ENCODE measurements at regions not wholly inside any gene's neighbourhood (a gene's known extent, or its start where the extent isn't known, plus 50 kb on each side); places are given as distances from the start of the nearest gene placed in this dataset.
"Not testable (repeated sequence)": the region's sequence is repeated elsewhere in the genome, so short reads cannot be mapped to it uniquely, and the experiment has no call there.

DNA sequence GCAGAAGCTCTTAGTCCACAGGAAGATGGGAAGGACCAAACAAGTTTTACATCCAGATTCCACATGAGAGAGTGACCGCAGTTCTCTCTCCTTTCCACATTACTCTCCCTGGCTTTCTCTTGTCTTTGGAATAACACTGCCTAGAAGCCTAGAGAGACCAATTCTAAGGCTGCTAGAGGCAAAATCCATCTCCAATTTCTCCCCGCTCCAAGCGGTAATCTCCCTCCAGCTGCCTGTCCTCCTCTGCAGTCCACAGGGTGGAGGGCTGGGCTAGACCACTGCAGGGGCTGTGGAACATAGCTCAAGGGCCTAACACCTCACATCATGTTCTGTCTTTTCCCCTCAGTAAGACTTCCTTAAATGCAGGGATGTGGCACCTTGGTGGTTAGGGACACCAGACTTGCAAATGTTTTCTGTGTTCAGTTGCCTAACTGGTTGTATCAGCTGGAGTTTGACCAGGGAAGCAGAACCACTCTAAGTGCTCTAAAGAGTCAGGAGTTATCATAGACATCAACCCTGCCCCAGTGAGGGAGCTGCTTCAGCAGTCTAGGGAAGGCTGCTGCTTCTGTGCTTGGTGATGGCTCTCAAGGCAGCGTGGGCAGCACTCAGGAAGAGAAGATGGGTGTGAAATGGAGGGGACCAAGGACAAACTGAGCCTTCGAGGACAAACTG is 423.1 kb downstream of the BCOR start:
- no peak for DNase-seq (ENCODE audit: low read depth)

DNA sequence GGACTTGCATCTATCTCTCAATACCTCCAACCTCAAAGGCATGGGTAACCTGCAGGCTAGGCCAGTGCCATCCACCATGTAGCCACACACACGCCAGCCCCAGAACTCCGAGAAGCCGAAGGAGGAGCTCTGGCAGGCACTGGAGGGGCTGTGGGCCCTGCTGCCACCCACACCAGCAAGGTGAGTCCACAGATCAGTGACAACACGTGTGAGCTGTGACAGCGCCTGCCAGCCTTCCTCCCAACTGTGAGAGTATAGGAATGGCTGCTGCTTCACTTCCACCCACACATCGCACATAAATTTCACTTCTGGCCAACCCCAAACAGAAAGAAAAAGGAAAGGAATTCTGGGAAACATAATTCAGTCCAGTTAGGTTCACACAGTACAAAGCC is 422.6 kb downstream of the BCOR start:
- no peak for DNase-seq (ENCODE audit: low read depth)

DNA sequence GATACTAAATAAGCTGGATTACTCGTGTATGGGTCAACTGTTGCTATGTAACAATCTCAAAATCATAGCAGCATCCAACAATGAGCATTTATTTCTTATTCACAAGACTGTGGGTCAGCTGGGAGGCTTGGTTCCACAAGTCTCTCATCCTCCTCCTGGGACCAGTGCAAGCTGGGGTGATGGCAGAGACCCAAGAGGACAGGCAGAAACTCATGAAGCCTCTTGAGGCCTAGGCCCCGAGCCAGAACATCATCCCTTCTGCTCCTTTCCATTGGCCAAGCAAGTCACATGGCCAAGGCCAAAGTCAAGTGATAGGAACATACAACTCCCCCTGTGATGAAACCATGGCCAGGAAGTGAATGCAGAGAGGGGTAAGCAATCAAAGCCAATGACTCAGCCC is 422.1 kb downstream of the BCOR start:
- peak; percentile 25 for DNase-seq (ENCODE audit: low read depth)

DNA sequence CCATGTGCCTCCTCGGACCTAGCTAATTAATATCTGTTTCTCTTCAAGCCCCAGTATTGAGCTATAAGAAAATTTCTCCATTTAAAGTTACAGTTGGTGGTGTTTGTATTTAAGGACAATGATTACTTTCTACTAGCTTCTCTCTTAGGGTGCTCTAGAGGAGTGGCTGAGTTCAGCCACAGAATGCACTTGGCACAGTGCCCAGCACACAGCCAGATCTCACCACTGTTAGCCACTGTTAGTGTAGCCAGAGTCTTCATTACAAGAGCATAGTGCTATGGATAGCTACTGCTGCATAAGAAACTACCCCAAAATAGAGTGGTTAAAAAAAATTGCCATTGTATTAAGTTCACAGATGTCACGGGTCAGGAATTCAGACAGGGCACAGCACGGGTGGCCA is 421.3 kb downstream of the BCOR start:
- peak; percentile 9 for DNase-seq (ENCODE audit: low read depth)

DNA sequence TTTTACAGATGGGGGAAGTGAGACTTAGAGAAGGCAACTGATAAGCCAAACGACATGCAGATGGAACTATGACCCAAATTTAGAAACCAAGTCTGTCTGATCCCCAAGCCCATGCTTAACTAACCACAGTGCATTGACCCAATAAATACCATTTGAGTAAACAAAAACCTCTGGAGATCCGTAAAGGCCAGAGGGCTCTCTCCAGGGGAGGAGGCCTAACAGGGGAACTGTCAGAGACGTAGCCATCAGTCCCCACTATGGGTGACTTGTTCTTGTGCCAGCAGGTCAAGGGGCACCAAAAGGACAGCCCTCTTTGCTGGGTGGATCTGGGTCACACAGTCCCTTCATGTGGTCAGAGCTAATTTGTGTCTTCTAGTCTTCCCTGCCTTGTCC is 420.2 kb downstream of the BCOR start:
- no peak for DNase-seq (ENCODE audit: low read depth)

DNA sequence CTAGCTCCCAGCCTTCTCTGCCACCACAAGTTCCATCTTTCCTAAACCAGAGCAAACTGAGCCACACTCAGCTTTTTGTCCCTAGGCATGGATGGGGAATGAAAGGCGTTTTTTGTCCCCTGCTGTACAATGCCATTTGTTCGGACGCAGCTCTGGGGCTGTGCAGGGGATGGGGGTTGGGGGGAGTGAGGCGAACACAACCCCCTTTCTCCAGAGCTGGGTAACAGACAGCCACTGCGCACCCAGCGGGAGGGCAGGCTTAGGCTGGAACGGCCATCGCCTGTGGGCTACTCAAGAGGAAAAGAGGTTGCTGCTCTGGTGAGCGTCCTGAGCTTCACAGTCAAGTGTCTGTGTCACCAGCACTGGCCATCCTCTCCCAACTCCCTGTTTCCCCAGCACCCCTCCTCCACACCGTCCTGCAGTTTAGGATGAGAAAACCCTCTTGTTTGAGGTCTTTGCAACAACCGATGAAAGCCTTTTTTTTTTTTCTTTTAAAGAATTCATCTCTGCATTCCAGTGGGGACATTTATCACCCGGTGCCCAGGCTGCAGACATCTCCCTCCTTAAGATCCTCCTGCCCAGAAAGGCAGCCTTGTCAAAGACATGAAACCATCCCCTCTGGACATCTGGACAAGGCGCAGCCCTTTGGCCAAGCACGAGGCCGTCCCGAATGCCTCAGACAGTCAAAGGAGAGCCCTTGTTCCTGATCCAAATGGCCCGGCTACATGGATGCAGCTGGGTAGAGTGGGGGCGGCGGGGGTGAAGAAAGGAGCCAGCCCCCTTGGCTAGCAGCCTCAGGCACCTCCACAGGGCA is 419.6 kb downstream of the BCOR start:
- no peak for DNase-seq (ENCODE audit: low read depth)

DNA sequence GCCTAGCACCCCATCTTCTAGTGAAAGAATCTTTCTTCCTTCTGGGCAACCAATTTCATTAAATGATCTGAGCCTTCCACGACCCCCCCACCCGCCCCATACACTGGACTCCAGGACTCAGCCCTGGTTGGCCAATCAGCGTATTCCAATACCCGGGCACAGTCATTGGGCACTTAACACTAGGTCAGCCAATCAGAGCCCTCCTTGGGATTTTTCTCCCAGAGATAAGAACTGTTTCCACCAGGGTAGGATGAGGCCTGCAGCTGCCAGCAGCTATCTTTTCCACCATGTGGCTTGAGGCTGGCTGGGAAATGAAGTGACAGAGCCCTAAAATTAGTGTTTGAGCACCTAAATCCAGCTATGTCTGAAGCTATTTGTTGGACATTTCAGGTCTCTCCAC is 418.8 kb downstream of the BCOR start:
- DNase-seq (ENCODE audit: low read depth): no peak

DNA sequence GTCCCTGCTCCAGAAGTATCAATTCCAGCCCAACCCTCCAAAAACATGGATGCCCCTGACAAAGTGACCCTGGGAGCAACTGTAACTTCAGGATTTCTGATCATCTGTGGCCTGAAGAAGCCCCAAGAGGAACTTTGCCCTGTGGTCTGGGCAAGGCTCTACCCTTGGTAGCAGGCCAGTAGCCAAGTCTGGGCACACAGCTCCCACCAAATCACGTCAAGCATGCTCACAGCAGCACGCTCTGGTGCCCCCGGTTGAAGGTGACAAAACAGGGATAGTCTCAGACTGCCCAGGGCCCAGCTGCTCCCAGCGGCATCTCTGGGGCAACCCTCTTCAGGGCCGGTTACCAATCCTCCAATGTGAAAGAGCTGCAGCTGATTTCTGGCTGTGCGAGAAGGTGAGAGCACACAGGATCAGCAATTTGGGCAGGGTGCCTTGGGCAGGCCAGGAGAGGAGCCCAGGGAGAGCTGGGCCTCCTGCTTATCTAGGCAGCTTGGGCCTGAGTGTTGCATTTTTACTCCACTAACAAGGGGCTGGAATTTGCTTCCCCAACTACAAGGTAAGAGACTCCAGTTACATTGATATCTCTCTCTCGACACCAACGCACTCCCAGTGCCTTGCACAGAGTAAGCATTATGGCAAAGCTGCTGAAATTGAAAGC is 418.1 kb downstream of the BCOR start:
- DNase-seq (ENCODE audit: low read depth): no peak

DNA sequence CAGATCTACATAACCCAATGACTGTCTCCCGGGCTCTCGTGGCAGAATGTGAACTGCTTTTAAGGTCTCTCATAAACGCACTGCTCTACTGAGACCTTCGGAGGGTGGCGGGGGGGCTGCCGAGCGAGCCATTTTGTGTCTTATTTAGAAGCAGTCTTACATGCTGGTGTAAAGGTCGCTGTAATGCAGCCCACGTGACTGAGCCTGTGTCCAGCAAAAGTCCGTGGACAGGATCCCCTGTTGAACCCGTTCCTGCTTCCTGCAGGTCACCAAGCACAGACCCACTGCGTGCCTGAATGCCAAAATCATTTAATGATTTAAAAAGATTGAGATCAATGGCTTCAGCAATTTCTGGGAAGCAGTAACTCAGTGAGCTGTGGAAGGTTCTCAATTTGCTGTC is 415.9 kb downstream of the BCOR start:
- DNase-seq (ENCODE audit: low read depth): no peak

DNA sequence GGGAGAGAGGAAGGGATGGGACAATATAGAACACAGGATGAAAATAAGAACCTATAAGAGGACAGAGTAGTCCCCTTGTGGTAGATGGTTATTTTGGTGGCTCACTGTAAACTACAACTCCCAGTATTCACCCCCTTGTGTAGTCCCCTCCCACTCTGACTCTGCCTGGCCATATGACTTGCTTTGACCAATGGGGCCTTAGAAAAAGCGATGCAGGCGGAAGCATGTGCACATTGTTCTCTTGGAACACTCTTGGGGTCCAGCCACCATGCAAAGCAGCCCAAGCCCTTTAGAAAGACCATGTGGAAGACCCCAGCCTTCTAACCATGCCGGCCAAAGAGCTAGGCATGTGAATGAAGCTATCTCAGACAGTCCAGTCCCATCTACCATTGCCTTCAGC is 415.0 kb downstream of the BCOR start:
- DNase-seq (ENCODE audit: low read depth): peak; percentile 3

DNA sequence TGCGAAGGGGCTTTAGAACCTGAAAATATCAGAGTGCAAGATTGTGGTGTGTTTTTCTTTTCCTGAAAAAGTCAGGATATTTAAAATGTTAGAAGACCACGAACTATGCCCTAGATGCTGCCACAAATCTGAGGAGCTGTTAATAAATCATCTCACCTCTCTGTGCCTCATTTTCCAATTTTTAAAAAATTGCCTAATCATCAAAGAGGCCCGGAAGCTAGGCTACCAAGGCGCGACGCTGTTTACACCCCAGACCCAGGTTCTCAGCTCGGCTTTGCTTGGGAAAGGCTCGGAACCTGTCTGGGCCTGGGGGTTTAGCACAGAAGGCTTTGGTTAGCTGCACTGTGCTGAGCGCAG is 409.6 kb downstream of the BCOR start:
- DNase-seq (ENCODE audit: low read depth): no peak

DNA sequence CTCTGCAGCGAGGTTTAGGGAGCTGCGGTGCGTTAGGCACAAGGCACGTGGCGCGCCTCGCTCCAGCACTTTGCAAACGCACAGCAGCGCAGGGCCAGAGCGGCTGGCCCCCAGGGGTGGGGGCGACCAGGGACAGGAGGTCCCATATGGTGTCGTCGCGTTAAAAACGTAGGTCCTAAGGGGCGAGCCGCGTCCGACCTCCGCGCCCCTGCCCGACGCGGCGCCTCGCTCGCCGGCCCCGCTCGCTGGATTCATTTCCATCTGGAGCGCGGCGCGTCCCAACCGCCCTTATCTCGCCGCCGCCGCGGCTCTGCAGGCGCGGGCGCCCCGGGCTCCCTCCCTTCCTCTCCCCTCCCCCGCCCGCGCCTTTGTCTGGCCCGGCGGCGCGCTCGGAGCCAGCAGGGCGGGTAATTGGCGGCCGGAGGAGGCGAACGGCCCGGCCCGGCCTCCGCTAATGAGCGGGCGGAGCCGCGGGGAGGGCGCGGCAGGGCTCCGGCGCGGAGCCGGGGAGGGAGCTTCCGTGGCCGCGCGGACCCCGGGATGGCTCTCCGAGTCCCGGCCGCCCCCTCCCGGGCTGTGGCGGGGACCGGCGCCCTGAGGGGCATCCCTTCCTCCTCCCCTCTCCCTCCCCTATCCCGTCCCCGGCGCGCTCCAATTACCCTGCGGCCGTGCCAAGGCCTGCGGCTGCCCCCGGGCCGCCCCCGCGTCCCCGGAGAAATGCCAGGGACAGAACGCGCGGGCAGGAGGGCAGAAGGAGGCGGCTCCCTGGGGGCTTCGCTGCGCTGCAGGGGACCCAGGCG is 409.0 kb downstream of the BCOR start:
- DNase-seq (ENCODE audit: low read depth): peak; percentile 56

DNA sequence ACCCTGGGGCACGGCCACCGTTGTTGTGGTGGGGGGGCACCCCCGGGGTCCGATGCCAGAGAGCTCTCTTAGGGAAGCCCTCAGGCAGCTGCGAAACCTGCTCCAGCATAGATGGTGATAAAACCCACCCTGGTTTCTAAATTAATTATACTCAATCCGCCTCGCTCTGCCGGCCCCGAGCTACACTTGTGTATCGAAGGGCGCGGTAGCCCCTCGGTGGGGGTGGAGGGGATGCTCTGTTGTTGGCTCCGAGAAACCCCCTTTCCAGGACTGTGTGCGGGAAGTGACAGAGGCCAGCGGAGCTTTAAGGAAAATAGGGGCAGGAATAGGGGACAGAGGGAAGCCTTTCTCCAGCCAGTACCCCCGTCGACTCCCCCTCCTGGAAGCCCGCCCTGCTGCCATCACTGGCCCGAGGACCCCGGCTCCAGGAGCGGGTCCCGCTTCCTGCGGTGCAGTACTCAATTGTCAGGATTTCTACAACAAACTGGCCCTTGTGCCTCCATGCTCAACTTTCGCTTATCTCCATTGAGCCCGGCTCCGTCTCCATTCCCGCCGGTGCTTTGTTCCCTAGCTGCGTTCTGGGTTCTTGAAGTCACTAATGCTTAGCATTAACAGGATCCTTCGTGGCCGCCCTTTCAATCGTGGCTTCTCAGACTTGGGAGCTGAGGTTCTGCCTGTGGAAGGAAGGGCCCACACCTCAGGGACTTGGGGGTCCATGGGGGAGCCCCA is 408.2 kb downstream of the BCOR start:
- no peak for DNase-seq (ENCODE audit: low read depth)

DNA sequence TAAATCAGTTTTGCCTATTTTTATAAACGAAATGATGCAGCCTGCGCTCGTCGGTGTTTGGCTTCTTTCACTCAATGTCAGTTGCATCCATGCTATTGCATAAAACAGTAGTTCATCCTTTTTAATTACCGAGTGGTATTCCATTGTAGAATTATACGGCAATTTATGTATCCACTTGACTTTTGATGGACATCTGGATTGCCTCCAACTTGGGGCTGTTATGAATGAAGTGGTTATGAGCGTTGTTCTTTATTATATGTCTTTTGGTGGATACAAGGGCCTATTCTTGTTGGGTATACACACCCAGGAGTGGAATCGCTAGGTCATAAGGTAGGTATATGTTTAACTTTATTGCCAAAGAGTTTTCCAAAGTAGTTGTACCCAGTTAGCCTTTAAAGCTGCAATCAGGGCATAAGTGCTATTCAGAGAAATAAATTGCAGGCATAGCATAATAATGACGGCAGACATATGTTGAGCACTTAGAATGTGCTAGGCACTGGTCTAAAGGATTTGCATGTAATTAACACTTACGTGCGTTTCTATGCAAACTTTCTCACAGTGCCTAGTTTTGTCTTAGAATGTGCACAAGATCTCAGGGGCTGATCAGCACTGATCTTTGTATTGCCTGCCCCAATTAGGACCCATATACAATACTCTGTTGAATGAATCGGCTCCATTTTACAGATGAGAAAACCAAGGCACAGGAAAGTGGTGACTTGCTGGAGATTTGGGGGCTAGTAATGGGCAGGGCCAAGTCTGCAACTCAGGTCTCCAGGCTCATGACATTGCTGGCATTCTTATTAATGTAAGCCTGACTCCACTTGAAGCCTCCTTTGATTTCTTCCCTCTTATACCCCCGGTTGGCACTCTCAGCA is 407.0 kb downstream of the BCOR start:
- no peak for DNase-seq (ENCODE audit: low read depth)

DNA sequence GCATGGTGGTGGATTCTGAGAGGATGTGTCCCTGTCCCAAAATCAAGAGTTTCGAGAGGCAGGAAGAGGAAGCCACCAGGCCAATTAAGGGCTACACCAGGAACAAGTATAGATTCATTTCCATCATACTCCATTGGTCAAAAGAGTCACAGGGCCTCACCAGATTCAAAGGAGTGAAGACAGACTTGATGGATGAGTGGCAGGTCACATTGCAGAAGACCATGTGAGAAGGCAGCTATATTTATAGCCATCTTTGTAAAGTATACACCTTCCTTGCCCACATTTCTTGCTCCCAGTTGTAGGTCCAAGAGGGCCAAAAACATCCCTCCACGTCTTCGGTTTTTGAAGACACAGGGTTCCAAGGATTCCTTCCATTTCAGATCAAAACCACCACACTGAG is 406.0 kb downstream of the BCOR start:
- DNase-seq (ENCODE audit: low read depth): no peak

DNA sequence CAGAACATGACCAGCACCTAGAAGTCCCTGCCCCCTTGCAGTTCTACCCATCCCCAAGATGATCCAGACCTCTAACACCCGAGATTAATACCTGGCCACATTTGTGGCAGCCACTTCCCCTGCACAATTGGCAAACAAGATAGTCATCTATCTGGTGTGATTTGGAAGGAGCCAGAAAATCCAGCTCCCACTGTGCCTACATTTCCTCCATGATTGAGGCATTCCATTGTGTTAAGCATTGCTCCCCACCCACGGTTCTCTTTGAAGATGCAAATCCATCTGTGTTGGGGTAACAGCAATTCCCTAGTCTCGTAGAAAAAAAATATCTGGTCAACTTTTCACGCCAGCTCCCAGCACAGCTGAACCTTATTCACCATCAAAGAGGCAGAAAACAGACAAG is 405.0 kb downstream of the BCOR start:
- no peak for DNase-seq (ENCODE audit: low read depth)

DNA sequence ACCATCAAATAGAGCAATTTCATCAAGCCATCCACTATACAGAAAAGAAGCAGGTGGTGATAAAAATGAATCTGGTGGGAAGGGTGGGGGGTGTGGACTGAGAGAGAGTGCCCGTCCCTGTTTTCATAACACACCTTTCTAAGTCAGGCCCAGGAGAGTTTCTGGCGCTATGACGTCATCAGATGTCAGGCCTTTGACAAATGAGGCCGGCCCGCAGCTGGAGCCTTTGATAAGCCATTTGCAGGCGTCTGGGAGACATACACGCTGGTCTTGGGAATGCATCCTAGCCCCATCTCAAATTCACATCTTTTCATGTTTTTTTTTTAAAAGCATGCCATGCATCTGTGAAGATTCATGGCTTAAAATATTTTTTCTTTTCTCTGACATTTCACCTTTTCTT is 404.5 kb downstream of the BCOR start:
- DNase-seq (ENCODE audit: low read depth): no peak

DNA sequence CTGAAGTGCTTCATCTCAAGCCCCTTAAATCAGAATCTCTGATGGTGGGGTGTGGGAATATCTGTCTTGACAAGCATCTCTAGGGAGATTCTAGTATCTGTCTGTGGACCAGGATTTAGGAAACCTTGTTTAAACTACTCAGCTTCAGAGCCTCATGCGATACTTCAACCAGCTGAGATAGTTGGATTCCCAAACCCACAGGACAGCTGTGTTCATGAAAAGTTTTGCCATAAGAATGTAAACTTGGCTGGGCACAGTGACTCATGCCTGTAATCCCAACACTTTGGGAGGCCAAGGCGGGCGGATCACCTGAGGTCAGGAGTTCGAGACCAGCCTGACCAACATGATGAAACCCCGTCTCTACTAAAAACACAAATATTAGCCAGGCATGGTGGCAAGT is 395.1 kb downstream of the BCOR start:
- DNase-seq (ENCODE audit: low read depth): not testable (repeated sequence)

DNA sequence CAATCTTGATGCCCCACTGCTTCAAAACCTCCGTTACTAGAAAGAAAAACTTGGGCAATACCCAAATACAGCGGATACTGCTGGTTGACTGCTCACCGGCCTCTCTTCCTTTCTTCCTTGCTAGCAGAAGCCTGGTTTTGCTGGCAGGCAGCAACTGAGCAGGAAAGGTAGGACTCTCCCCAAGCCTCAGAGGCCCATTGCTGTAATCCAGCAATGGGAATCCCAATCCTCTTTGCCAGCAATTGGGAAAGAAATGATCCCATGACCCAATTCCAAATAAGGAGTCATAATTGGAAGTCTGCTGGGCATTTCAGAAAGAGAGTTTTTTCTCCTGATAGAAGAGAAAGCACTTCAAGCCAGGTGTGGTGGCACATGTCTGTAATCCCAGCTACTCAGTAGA is 394.5 kb downstream of the BCOR start:
- DNase-seq (ENCODE audit: low read depth): no peak

DNA sequence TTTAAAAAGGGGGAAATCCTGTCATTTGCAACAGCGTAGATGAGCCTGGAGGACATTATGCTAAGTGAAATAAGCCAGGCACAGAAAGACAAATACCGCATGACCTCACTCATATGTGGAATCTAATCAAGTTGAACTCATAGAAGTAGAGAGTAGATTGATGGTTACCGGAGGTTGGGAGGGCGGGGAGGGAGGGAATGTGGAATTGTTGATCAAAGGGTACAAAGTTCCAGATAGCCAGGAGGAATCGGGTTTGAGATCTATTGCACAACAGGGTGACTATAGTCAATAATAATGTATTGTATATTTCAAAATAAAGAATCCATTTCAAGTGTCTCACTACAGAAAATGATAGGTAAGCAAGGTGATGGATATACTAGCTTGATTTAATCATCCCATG is 393.2 kb downstream of the BCOR start:
- no peak for DNase-seq (ENCODE audit: low read depth)

DNA sequence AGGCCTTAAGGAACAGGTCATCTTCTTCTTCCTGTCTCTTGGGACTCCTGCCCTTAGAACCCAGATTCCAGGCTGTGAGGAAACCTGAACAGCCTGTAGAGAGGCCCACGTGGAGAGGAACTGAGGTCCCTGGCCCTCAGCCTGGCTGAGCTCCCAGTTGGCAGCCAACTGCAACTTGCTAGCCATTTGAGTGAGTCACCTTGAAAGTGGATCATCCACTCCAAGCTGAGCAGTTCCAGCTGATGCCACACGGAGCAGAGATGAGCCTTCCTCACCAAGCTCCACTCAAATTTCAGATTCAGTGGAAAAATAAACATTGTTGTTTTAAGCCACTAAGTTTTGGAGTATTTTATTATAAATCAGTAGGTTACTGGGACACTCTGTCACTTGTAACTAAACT is 392.5 kb downstream of the BCOR start:
- peak; percentile 84 for DNase-seq (ENCODE audit: low read depth)

All from EH (cell line).